Hepatocyte (in vitro differentiated cells): ENCODE measurements at regions not wholly inside any gene's neighbourhood (a gene's known extent, or its start where the extent isn't known, plus 50 kb on each side); places are given as distances from the start of the nearest gene placed in this dataset.
A peak's percentile ranks its signal among the peaks of the same experiment; 100 is the strongest.

Experiments used
- EZH2 ChIP-seq: fragments of 200-600 bp; sonication (generic); IDR thresholded peaks from 2 replicates; pipeline ENCODE4 v1.6.1; 2016; ENCODE audit warnings: antibody characterized with exemption, mild to moderate bottlenecking, borderline replicate concordance
- EZH2phosphoT487 ChIP-seq: fragments of 200-600 bp; sonication (generic); IDR thresholded peaks from one replicate; pipeline ENCODE4 v1.6.1; 2018; ENCODE audit warnings: antibody characterized with exemption, mild to moderate bottlenecking, low read depth, moderate library complexity; ENCODE audit not compliant: unreplicated experiment, severe bottlenecking
- TF ChIP-seq, protein P1 (sequence below): fragments of 200-600 bp; sonication (generic); IDR thresholded peaks from 2 replicates; pipeline ENCODE4 v1.5.1; 2016; ENCODE audit warnings: antibody characterized with exemption, mild to moderate bottlenecking; ENCODE audit not compliant: poor library complexity

DNA sequence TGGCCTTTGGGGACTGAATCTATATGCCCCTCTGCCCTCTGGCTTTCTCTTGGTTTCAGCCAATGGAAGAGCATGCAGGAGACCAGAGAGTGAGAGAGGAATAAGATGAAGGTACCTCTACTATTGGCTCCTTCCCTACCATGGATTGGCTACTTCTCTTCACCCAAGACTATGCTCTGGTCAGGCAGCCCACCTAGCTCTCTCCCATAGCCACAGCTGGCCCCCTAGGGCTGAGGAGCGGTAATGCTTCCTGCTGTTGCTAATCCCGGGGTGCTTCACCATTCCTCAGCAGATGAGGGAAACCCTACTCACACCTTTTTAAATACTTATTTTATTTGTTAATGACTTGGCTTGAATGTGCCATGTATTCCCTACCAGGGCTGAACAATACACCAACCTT lies 142.4 kb downstream of the MREG start:
- TF ChIP-seq, protein P1, sequence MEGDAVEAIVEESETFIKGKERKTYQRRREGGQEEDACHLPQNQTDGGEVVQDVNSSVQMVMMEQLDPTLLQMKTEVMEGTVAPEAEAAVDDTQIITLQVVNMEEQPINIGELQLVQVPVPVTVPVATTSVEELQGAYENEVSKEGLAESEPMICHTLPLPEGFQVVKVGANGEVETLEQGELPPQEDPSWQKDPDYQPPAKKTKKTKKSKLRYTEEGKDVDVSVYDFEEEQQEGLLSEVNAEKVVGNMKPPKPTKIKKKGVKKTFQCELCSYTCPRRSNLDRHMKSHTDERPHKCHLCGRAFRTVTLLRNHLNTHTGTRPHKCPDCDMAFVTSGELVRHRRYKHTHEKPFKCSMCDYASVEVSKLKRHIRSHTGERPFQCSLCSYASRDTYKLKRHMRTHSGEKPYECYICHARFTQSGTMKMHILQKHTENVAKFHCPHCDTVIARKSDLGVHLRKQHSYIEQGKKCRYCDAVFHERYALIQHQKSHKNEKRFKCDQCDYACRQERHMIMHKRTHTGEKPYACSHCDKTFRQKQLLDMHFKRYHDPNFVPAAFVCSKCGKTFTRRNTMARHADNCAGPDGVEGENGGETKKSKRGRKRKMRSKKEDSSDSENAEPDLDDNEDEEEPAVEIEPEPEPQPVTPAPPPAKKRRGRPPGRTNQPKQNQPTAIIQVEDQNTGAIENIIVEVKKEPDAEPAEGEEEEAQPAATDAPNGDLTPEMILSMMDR, result peak; percentile 3
- TF ChIP-seq EZH2 (no peak), EZH2phosphoT487 (no peak)
